HEK293 (cell line): ENCODE measurements at regions not wholly inside any gene's neighbourhood (a gene's known extent, or its start where the extent isn't known, plus 50 kb on each side); places are given as distances from the start of the nearest gene placed in this dataset.

ENCODE experiments used
- BCL6B ChIP-seq: fragments of 450-650 bp; formaldehyde crosslinking; IDR thresholded peaks from 2 replicates; pipeline ENCODE4 v1.5.1; 2017; ENCODE audit warnings: missing biosample characterization, missing genetic modification characterization
- CTCF ChIP-seq: fragments of 450-650 bp; formaldehyde crosslinking; IDR thresholded peaks from 2 replicates; pipeline ENCODE4 v1.5.1; 2016; ENCODE audit warnings: missing biosample characterization, missing genetic modification characterization
- KLF16 ChIP-seq: fragments of 450-650 bp; formaldehyde crosslinking; IDR thresholded peaks from 2 replicates; pipeline ENCODE4 v1.5.1; 2017; ENCODE audit warnings: missing biosample characterization, missing genetic modification characterization
- PRDM4 ChIP-seq: fragments of 450-650 bp; formaldehyde crosslinking; IDR thresholded peaks from 2 replicates; pipeline ENCODE4 v1.5.1; 2017; ENCODE audit warnings: missing biosample characterization, missing genetic modification characterization
- TCF7L2 ChIP-seq: IDR thresholded peaks from 2 replicates; pipeline ENCODE4 v1.6.1; 2011; ENCODE audit warnings: low read depth, mild to moderate bottlenecking, inconsistent platforms, low read length, moderate library complexity, borderline replicate concordance
- TRIM28 ChIP-seq: IDR thresholded peaks from 2 replicates; pipeline ENCODE4 v1.6.1; 2011; ENCODE audit warnings: low read length, control low read depth, borderline replicate concordance
- ZBTB26 ChIP-seq: fragments of 450-650 bp; formaldehyde crosslinking; optimal IDR thresholded peaks from 2 replicates; pipeline ENCODE3; 2016; ENCODE audit warnings: missing biosample characterization, mild to moderate bottlenecking, missing genetic modification characterization
- ZNF114 ChIP-seq: fragments of 450-650 bp; formaldehyde crosslinking; IDR thresholded peaks from 2 replicates; pipeline ENCODE4 v1.5.0; 2017; ENCODE audit warnings: missing biosample characterization, missing genetic modification characterization
- ZNF202 ChIP-seq: fragments of 450-650 bp; formaldehyde crosslinking; IDR thresholded peaks from 2 replicates; pipeline ENCODE4 v1.5.1; 2016; ENCODE audit warnings: missing biosample characterization, missing genetic modification characterization, borderline replicate concordance
- ZNF274 ChIP-seq, 2 experiments: fragments of 200-500 bp in 1 of 2; fragments of 450-650 bp in 1 of 2; sonication (Bioruptor generic) in 1 of 2; formaldehyde crosslinking in 1 of 2; IDR thresholded peaks; 2 replicates each; pipeline versions ENCODE4 v1.5.1 to v1.6.1; 2014 to 2016; ENCODE audit warnings: borderline replicate concordance in 1 of 2, inconsistent platforms in 1 of 2, low read length in 1 of 2, missing biosample characterization in 1 of 2, missing genetic modification characterization in 1 of 2
- ZNF292 ChIP-seq: fragments of 450-650 bp; formaldehyde crosslinking; IDR thresholded peaks from 2 replicates; pipeline ENCODE4 v1.5.1; 2016; ENCODE audit warnings: low read depth, missing biosample characterization, missing genetic modification characterization, borderline replicate concordance
- ZNF843 ChIP-seq: fragments of 450-650 bp; formaldehyde crosslinking; IDR thresholded peaks from 2 replicates; pipeline ENCODE4 v1.5.1; 2016; ENCODE audit warnings: missing biosample characterization, missing genetic modification characterization
- ZSCAN16 ChIP-seq: fragments of 450-650 bp; formaldehyde crosslinking; IDR thresholded peaks from 2 replicates; pipeline ENCODE4 v1.5.1; 2016; ENCODE audit warnings: missing biosample characterization, missing genetic modification characterization
- TF ChIP-seq, protein P1 (sequence below): fragments of 450-650 bp; formaldehyde crosslinking; IDR thresholded peaks from 2 replicates; pipeline ENCODE4 v1.5.1; 2016; ENCODE audit warnings: missing biosample characterization, missing genetic modification characterization

- TF ChIP-seq, protein P1, sequence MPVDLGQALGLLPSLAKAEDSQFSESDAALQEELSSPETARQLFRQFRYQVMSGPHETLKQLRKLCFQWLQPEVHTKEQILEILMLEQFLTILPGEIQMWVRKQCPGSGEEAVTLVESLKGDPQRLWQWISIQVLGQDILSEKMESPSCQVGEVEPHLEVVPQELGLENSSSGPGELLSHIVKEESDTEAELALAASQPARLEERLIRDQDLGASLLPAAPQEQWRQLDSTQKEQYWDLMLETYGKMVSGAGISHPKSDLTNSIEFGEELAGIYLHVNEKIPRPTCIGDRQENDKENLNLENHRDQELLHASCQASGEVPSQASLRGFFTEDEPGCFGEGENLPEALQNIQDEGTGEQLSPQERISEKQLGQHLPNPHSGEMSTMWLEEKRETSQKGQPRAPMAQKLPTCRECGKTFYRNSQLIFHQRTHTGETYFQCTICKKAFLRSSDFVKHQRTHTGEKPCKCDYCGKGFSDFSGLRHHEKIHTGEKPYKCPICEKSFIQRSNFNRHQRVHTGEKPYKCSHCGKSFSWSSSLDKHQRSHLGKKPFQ (tag by site-specific recombination), result no peak
- no peak for TF ChIP-seq ZNF202
- TF ChIP-seq ZSCAN16, result no peak
- TF ChIP-seq TCF7L2, result no peak
- no peak for TF ChIP-seq TRIM28
- no peak for TF ChIP-seq CTCF (tag by site-specific recombination)
- no peak for TF ChIP-seq ZNF843 (tag by site-specific recombination)
- TF ChIP-seq ZNF274 (IDR thresholded peaks at IDR 0.05; ENCODE audit: low read length), result no peak
- no peak for TF ChIP-seq ZNF274 (tag by site-specific recombination; IDR thresholded peaks at IDR 0.05; ENCODE audit: borderline replicate concordance)
- no peak for TF ChIP-seq ZBTB26 (tag by site-specific recombination)
- TF ChIP-seq BCL6B (tag by site-specific recombination), result no peak
- no peak for TF ChIP-seq PRDM4 (tag by site-specific recombination)
- no peak for TF ChIP-seq ZNF292
- no peak for TF ChIP-seq KLF16 (tag by site-specific recombination)
- no peak for TF ChIP-seq ZNF114 (tag by site-specific recombination)
Observed at GRCh38 chr5:174387448-174387847, 336.9 kb upstream of the MSX2 start.
